ENCODE measurements at regions not wholly inside any gene's neighbourhood (a gene's known extent, or its start where the extent isn't known, plus 50 kb on each side); places are given as distances from the start of the nearest gene placed in this dataset.
"Not testable (repeated sequence)": the region's sequence is repeated elsewhere in the genome, so short reads cannot be mapped to it uniquely, and the experiment has no call there.

- TF ChIP-seq, protein P1, sequence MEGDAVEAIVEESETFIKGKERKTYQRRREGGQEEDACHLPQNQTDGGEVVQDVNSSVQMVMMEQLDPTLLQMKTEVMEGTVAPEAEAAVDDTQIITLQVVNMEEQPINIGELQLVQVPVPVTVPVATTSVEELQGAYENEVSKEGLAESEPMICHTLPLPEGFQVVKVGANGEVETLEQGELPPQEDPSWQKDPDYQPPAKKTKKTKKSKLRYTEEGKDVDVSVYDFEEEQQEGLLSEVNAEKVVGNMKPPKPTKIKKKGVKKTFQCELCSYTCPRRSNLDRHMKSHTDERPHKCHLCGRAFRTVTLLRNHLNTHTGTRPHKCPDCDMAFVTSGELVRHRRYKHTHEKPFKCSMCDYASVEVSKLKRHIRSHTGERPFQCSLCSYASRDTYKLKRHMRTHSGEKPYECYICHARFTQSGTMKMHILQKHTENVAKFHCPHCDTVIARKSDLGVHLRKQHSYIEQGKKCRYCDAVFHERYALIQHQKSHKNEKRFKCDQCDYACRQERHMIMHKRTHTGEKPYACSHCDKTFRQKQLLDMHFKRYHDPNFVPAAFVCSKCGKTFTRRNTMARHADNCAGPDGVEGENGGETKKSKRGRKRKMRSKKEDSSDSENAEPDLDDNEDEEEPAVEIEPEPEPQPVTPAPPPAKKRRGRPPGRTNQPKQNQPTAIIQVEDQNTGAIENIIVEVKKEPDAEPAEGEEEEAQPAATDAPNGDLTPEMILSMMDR (IDR thresholded peaks at IDR 0.05) = not testable (repeated sequence)
- not testable (repeated sequence) for TF ChIP-seq POLR2A, POLR2AphosphoS5 (IDR thresholded peaks at IDR 0.05)
These were observed 408.6 kb upstream of the AMELY start for GRCh38 chrY:7320171-7320570.
